A549 (cell line): ENCODE measurements at regions not wholly inside any gene's neighbourhood (a gene's known extent, or its start where the extent isn't known, plus 50 kb on each side); places are given as distances from the start of the nearest gene placed in this dataset.

Experiments used
- CEBPB ChIP-seq, 2 experiments: fragments of >200 bp in 1 of 2; sonication (Bioruptor Twin) in 1 of 2; formaldehyde crosslinking in 1 of 2; IDR thresholded peaks; 2 replicates each; pipeline ENCODE4 v1.6.1; 2012 to 2016
- CHD2 ChIP-seq: fragments of 150-350 bp; IDR thresholded peaks from 2 replicates; pipeline ENCODE4 v1.6.1; 2014; ENCODE audit warnings: low read length; ENCODE audit not compliant: partially characterized antibody
- KDM1A ChIP-seq: fragments of 200-600 bp; sonication (generic); IDR thresholded peaks from 2 replicates; pipeline ENCODE4 v1.6.1; 2016; ENCODE audit warnings: low read depth, mild to moderate bottlenecking
- KDM5A ChIP-seq: fragments of 200-600 bp; sonication (generic); IDR thresholded peaks from 2 replicates; pipeline ENCODE4 v1.6.1; 2016; ENCODE audit warnings: antibody characterized with exemption, mild to moderate bottlenecking
- POLR2A ChIP-seq: IDR thresholded peaks from 2 replicates; pipeline ENCODE4 v1.6.1; 2012; ENCODE audit warnings: mild to moderate bottlenecking, low read length
- RAD21 ChIP-seq, 2 experiments: fragments of >200 bp in 1 of 2; sonication (Bioruptor Twin) in 1 of 2; formaldehyde crosslinking in 1 of 2; IDR thresholded peaks in 1 of 2; conservative IDR thresholded peaks in 1 of 2; 2 replicates in 1 of 2; 3 replicates in 1 of 2; pipeline ENCODE4 v1.6.1; 2012 to 2018; ENCODE audit warnings: inconsistent platforms in 1 of 2
- TF ChIP-seq, protein P1 (sequence below): fragments of 250-450 bp; sonication (Bioruptor Pico); IDR thresholded peaks from 2 replicates; pipeline ENCODE4 v1.5.0; 2021; ENCODE audit warnings: mild to moderate bottlenecking, moderate library complexity, borderline replicate concordance
- TF ChIP-seq, protein P2 (sequence below): IDR thresholded peaks from 2 replicates; pipeline ENCODE4 v1.6.1; 2012
- TF ChIP-seq, protein P3 (sequence below): fragments of >200 bp; sonication (Bioruptor Twin); formaldehyde crosslinking; IDR thresholded peaks from 3 replicates; pipeline ENCODE4 v1.5.1; 2016
- TF ChIP-seq, protein P4 (sequence below): IDR thresholded peaks from 2 replicates; pipeline ENCODE4 v1.6.1; 2012; ENCODE audit warnings: low read depth, borderline replicate concordance

DNA sequence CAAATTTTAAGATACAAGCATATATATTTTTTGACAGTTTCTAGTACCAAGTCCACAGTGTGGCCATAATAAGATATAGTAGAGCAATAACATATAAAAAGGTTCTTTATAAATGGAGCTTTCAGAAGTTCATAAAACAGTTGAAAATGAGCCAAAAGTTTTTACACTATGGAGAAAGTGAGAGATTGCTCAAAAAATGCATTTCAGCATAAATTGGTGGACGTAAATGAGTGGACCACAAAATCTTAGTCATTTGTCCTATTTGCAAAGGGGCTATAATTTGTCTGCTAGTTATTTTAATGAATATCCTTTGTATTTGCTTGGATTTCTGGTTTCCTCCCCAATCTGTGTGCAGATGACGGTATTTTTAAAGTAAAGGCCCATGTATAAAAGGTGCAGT, 159.4 kb upstream of the DAP start:
- TF ChIP-seq CEBPB (IDR thresholded peaks at IDR 0.05) = no peak
- TF ChIP-seq, protein P1, sequence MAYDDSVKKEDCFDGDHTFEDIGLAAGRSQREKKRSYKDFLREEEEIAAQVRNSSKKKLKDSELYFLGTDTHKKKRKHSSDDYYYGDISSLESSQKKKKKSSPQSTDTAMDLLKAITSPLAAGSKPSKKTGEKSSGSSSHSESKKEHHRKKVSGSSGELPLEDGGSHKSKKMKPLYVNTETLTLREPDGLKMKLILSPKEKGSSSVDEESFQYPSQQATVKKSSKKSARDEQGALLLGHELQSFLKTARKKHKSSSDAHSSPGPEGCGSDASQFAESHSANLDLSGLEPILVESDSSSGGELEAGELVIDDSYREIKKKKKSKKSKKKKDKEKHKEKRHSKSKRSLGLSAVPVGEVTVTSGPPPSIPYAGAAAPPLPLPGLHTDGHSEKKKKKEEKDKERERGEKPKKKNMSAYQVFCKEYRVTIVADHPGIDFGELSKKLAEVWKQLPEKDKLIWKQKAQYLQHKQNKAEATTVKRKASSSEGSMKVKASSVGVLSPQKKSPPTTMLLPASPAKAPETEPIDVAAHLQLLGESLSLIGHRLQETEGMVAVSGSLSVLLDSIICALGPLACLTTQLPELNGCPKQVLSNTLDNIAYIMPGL = no peak
- TF ChIP-seq RAD21 (conservative IDR thresholded peaks at IDR 0.05 in 1 of 2, IDR thresholded peaks at IDR 0.05 in 1 of 2) = no peak
- TF ChIP-seq KDM1A = no peak
- TF ChIP-seq, protein P2, sequence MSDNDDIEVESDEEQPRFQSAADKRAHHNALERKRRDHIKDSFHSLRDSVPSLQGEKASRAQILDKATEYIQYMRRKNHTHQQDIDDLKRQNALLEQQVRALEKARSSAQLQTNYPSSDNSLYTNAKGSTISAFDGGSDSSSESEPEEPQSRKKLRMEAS = no peak
- TF ChIP-seq, protein P3, sequence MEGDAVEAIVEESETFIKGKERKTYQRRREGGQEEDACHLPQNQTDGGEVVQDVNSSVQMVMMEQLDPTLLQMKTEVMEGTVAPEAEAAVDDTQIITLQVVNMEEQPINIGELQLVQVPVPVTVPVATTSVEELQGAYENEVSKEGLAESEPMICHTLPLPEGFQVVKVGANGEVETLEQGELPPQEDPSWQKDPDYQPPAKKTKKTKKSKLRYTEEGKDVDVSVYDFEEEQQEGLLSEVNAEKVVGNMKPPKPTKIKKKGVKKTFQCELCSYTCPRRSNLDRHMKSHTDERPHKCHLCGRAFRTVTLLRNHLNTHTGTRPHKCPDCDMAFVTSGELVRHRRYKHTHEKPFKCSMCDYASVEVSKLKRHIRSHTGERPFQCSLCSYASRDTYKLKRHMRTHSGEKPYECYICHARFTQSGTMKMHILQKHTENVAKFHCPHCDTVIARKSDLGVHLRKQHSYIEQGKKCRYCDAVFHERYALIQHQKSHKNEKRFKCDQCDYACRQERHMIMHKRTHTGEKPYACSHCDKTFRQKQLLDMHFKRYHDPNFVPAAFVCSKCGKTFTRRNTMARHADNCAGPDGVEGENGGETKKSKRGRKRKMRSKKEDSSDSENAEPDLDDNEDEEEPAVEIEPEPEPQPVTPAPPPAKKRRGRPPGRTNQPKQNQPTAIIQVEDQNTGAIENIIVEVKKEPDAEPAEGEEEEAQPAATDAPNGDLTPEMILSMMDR = no peak
- no peak for TF ChIP-seq KDM5A
- no peak for TF ChIP-seq POLR2A
- TF ChIP-seq, protein P4, sequence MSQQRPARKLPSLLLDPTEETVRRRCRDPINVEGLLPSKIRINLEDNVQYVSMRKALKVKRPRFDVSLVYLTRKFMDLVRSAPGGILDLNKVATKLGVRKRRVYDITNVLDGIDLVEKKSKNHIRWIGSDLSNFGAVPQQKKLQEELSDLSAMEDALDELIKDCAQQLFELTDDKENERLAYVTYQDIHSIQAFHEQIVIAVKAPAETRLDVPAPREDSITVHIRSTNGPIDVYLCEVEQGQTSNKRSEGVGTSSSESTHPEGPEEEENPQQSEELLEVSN = no peak
- no peak for TF ChIP-seq CHD2
